Stimulated activated naive CD8-positive, alpha-beta T cell treated with anti-CD3 and anti-CD28 coated beads, Interleukin-15, amount 100 ng/mL, for 72 hours (primary cell): ENCODE measurements at regions not wholly inside any gene's neighbourhood (a gene's known extent, or its start where the extent isn't known, plus 50 kb on each side); places are given as distances from the start of the nearest gene placed in this dataset.

Experiments used
- ATAC-seq: fragments of 150-1000 bp; cut with Tn5 transposase; 2 replicates; pipeline ENCODE4 v1.10.0; 2021; ENCODE audit warnings: mild to moderate bottlenecking, moderate library complexity
- DNase-seq, 2 donors: peaks; one replicate each; pipeline ENCODE4 v3.0.0; 2021 to 2022
- H3K27ac Mint-ChIP-seq, 2 donors: one replicate each; pipeline ENCODE4 v1.8.0; 2022; ENCODE audit warnings: mild to moderate bottlenecking in 2 of 2, mixed read lengths in 2 of 2, moderate library complexity in 2 of 2
- H3K27me3 Mint-ChIP-seq: one replicate; pipeline ENCODE4 v1.8.0; 2022; ENCODE audit warnings: mixed read lengths
- H3K4me1 Mint-ChIP-seq: one replicate; pipeline ENCODE4 v1.8.0; 2022; ENCODE audit warnings: mild to moderate bottlenecking, mixed read lengths
- H3K4me3 Mint-ChIP-seq, 2 donors: one replicate each; pipeline ENCODE4 v1.8.0; 2022; ENCODE audit warnings: mild to moderate bottlenecking in 2 of 2, mixed read lengths in 2 of 2, moderate library complexity in 1 of 2
- H3K9me3 Mint-ChIP-seq, 2 donors: one replicate each; pipeline ENCODE4 v1.8.0; 2022; ENCODE audit warnings: mixed read lengths in 2 of 2

- no peak for ATAC-seq
- no peaks in the 10 kb centered on the region for H3K4me1 Mint-ChIP-seq
- H3K27me3 Mint-ChIP-seq = peaks cover 28% of the 10 kb centered on the region
- no peak overlapping the region for H3K4me3 Mint-ChIP-seq
- H3K9me3 Mint-ChIP-seq = no peaks in the 10 kb centered on the region
- no peak for DNase-seq
- no peak overlapping the region for H3K27ac Mint-ChIP-seq
Observed at GRCh38 chr9:7376833-7377232, 422.7 kb downstream of the DMAC1 start.

GRCh38 chr9:7376213-7376612 lies 423.4 kb downstream of the DMAC1 start:
- DNase-seq (no peak), ATAC-seq (no peak)
- no peaks in the 10 kb centered on the region for H3K4me1 Mint-ChIP-seq
- peaks cover 21% of the 10 kb centered on the region for H3K27me3 Mint-ChIP-seq
- no peaks in the 10 kb centered on the region for H3K9me3 Mint-ChIP-seq
- H3K4me3 Mint-ChIP-seq = no peak overlapping the region
- H3K27ac Mint-ChIP-seq = no peak overlapping the region

GRCh38 chr9:7375013-7375511 lies 424.5 kb downstream of the DMAC1 start:
- Mint-ChIP-seq H3K9me3 (no peaks in the 10 kb centered on the region), H3K4me3 (no peak overlapping the region), H3K27me3 (peaks cover 12% of the 10 kb centered on the region), H3K27ac (no peak overlapping the region), H3K4me1 (no peaks in the 10 kb centered on the region)
- DNase-seq (no peak), ATAC-seq (no peak)

GRCh38 chr9:7370988-7371387 lies 428.6 kb downstream of the DMAC1 start:
- Mint-ChIP-seq H3K27me3 (peaks cover 8% of the 10 kb centered on the region), H3K4me1 (no peaks in the 10 kb centered on the region), H3K4me3 (no peak overlapping the region), H3K9me3 (no peaks in the 10 kb centered on the region), H3K27ac (no peak overlapping the region)
- no peak for DNase-seq
- no peak for ATAC-seq

- H3K27me3 Mint-ChIP-seq = peaks cover 8% of the 10 kb centered on the region
- H3K4me1 Mint-ChIP-seq = no peaks in the 10 kb centered on the region
- H3K4me3 Mint-ChIP-seq = no peak overlapping the region
- DNase-seq (no peak), ATAC-seq (no peak)
- no peak overlapping the region for H3K27ac Mint-ChIP-seq
- H3K9me3 Mint-ChIP-seq = no peaks in the 10 kb centered on the region
Observed at GRCh38 chr9:7370381-7370780, 429.2 kb downstream of the DMAC1 start.

- ATAC-seq = no peak
- Mint-ChIP-seq H3K27ac (no peak overlapping the region), H3K4me1 (no peaks in the 10 kb centered on the region), H3K9me3 (no peaks in the 10 kb centered on the region), H3K27me3 (peaks cover 8% of the 10 kb centered on the region), H3K4me3 (no peak overlapping the region)
- DNase-seq = no peak
Observed at GRCh38 chr9:7369384-7369821, 430.2 kb downstream of the DMAC1 start.

GRCh38 chr9:7368410-7369292 lies 430.9 kb downstream of the DMAC1 start:
- Mint-ChIP-seq H3K4me3 (no peak overlapping the region), H3K4me1 (no peaks in the 10 kb centered on the region)

GRCh38 chr9:7367726-7368125 lies 431.9 kb downstream of the DMAC1 start:
- ATAC-seq (no peak), DNase-seq (no peak)
- Mint-ChIP-seq H3K4me3 (no peak overlapping the region), H3K4me1 (no peaks in the 10 kb centered on the region), H3K27ac (no peak overlapping the region), H3K9me3 (no peaks in the 10 kb centered on the region), H3K27me3 (peaks cover 8% of the 10 kb centered on the region)

More at GRCh38 chr9:7368410-7369292, 430.9 kb downstream of the DMAC1 start:
- peaks cover 8% of the 10 kb centered on the region for H3K27me3 Mint-ChIP-seq
- DNase-seq (no peak), ATAC-seq (no peak)
- H3K9me3 Mint-ChIP-seq = no peaks in the 10 kb centered on the region
- no peak overlapping the region for H3K27ac Mint-ChIP-seq

- Mint-ChIP-seq H3K9me3 (no peaks in the 10 kb centered on the region), H3K27ac (no peak overlapping the region), H3K27me3 (peaks cover 8% of the 10 kb centered on the region), H3K4me3 (no peak overlapping the region), H3K4me1 (no peaks in the 10 kb centered on the region)
- no peak for DNase-seq
- no peak for ATAC-seq
Observed at GRCh38 chr9:7366121-7366520, 433.5 kb downstream of the DMAC1 start.

- H3K4me1 Mint-ChIP-seq = no peaks in the 10 kb centered on the region
- no peaks in the 10 kb centered on the region for H3K9me3 Mint-ChIP-seq
- H3K27me3 Mint-ChIP-seq = peaks cover 14% of the 10 kb centered on the region
- no peak overlapping the region for H3K4me3 Mint-ChIP-seq
- ATAC-seq (no peak), DNase-seq (no peak)
- H3K27ac Mint-ChIP-seq = no peak overlapping the region
Observed at GRCh38 chr9:7363777-7364477, 435.7 kb downstream of the DMAC1 start.

- no peaks in the 10 kb centered on the region for H3K4me1 Mint-ChIP-seq
- H3K9me3 Mint-ChIP-seq = no peaks in the 10 kb centered on the region
- ATAC-seq (no peak), DNase-seq (no peak)
- peaks cover 22% of the 10 kb centered on the region for H3K27me3 Mint-ChIP-seq
- no peak overlapping the region for H3K4me3 Mint-ChIP-seq
- no peak overlapping the region for H3K27ac Mint-ChIP-seq
Observed at GRCh38 chr9:7360513-7360912, 439.1 kb downstream of the DMAC1 start.

GRCh38 chr9:7358876-7359275 lies 440.7 kb downstream of the DMAC1 start:
- no peak for ATAC-seq
- Mint-ChIP-seq H3K4me3 (no peak overlapping the region), H3K27ac (no peak overlapping the region)

GRCh38 chr9:7354704-7355103 lies 444.9 kb downstream of the DMAC1 start:
- no peak for DNase-seq
- Mint-ChIP-seq H3K27me3 (peaks cover 60% of the 10 kb centered on the region), H3K4me1 (no peaks in the 10 kb centered on the region), H3K27ac (no peak overlapping the region), H3K9me3 (peaks cover 6 to 7% of the 10 kb centered on the region in 2 donors), H3K4me3 (no peak overlapping the region)
- peak; percentile 60 for ATAC-seq

More at GRCh38 chr9:7358876-7359275, 440.7 kb downstream of the DMAC1 start:
- Mint-ChIP-seq H3K9me3 (no peaks in the 10 kb centered on the region), H3K4me1 (no peaks in the 10 kb centered on the region), H3K27me3 (peaks cover 35% of the 10 kb centered on the region)
- DNase-seq = no peak

- no peaks in the 10 kb centered on the region for H3K4me1 Mint-ChIP-seq
- no peak overlapping the region for H3K27ac Mint-ChIP-seq
- DNase-seq (no peak), ATAC-seq (no peak)
- H3K27me3 Mint-ChIP-seq = peaks cover 40% of the 10 kb centered on the region
- no peak overlapping the region for H3K4me3 Mint-ChIP-seq
- peaks cover 18 to 19% of the 10 kb centered on the region in 2 donors for H3K9me3 Mint-ChIP-seq
Observed at GRCh38 chr9:7348692-7349091, 450.9 kb downstream of the DMAC1 start.

- H3K27me3 Mint-ChIP-seq = peaks cover 38% of the 10 kb centered on the region
- no peak overlapping the region for H3K4me3 Mint-ChIP-seq
- peaks cover 18 to 19% of the 10 kb centered on the region in 2 donors for H3K9me3 Mint-ChIP-seq
- ATAC-seq (no peak), DNase-seq (no peak)
- no peaks in the 10 kb centered on the region for H3K4me1 Mint-ChIP-seq
- H3K27ac Mint-ChIP-seq = no peak overlapping the region
Observed at GRCh38 chr9:7347556-7347955, 452.0 kb downstream of the DMAC1 start.

GRCh38 chr9:7346144-7346543 lies 453.4 kb downstream of the DMAC1 start:
- no peak overlapping the region for H3K27ac Mint-ChIP-seq
- H3K4me3 Mint-ChIP-seq = no peak overlapping the region
- H3K9me3 Mint-ChIP-seq = peaks cover 18 to 19% of the 10 kb centered on the region in 2 donors
- H3K4me1 Mint-ChIP-seq = no peaks in the 10 kb centered on the region
- DNase-seq = no peak
- no peak for ATAC-seq
- H3K27me3 Mint-ChIP-seq = peaks cover 37% of the 10 kb centered on the region
